ENCODE measurements at regions not wholly inside any gene's neighbourhood (a gene's known extent, or its start where the extent isn't known, plus 50 kb on each side); places are given as distances from the start of the nearest gene placed in this dataset.
"Not testable (repeated sequence)": the region's sequence is repeated elsewhere in the genome, so short reads cannot be mapped to it uniquely, and the experiment has no call there.

- in situ Hi-C loops (cut with HindIII; ENCODE audit: low sequenced_read_pairs) = no loop called here
- DNase-seq (ENCODE audit: low spot score) = no peak
These were observed 165.3 kb downstream of the FASLG start for GRCh38 chr1:172824209-172824608.

GRCh38 chr1:172826096-172826741, 167.3 kb downstream of the FASLG start:
- DNase-seq (ENCODE audit: low spot score) = peak; percentile 29

GRCh38 chr1:172827301-172827700, 168.4 kb downstream of the FASLG start:
- no peak for DNase-seq (ENCODE audit: low spot score)
- in situ Hi-C loops (cut with HindIII; ENCODE audit: low sequenced_read_pairs) = no loop called here

More at GRCh38 chr1:172826096-172826741, 167.3 kb downstream of the FASLG start:
- in situ Hi-C loops (cut with HindIII; ENCODE audit: low sequenced_read_pairs) = no loop called here

- in situ Hi-C loops (cut with HindIII; ENCODE audit: low sequenced_read_pairs) = no loop called here
- DNase-seq (ENCODE audit: low spot score) = no peak
These were observed 168.9 kb downstream of the FASLG start for GRCh38 chr1:172827841-172828240.

- in situ Hi-C loops (cut with HindIII; ENCODE audit: low sequenced_read_pairs) = no loop called here
- no peak for DNase-seq (ENCODE audit: low spot score)
These were observed 173.3 kb downstream of the FASLG start for GRCh38 chr1:172832006-172832725.

GRCh38 chr1:172833954-172834353, 175.1 kb downstream of the FASLG start:
- in situ Hi-C loops (cut with HindIII; ENCODE audit: low sequenced_read_pairs) = no loop called here
- DNase-seq (ENCODE audit: low spot score) = no peak

GRCh38 chr1:172834609-172835008, 175.7 kb downstream of the FASLG start:
- in situ Hi-C loops (cut with HindIII; ENCODE audit: low sequenced_read_pairs) = no loop called here
- DNase-seq (ENCODE audit: low spot score) = no peak

GRCh38 chr1:172835834-172836233, 176.9 kb downstream of the FASLG start:
- DNase-seq (ENCODE audit: low spot score) = no peak
- in situ Hi-C loops (cut with HindIII; ENCODE audit: low sequenced_read_pairs) = no loop called here

GRCh38 chr1:172837816-172838679, 179.1 kb downstream of the FASLG start:
- no peak for DNase-seq (ENCODE audit: low spot score)

GRCh38 chr1:172838680-172839313, 179.9 kb downstream of the FASLG start:
- no peak for DNase-seq (ENCODE audit: low spot score)
- in situ Hi-C loops (cut with HindIII; ENCODE audit: low sequenced_read_pairs) = no loop called here

More at GRCh38 chr1:172837816-172838679, 179.1 kb downstream of the FASLG start:
- in situ Hi-C loops (cut with HindIII; ENCODE audit: low sequenced_read_pairs) = no loop called here

GRCh38 chr1:172839639-172840038, 180.7 kb downstream of the FASLG start:
- DNase-seq (ENCODE audit: low spot score); in situ Hi-C loops (cut with HindIII; ENCODE audit: low sequenced_read_pairs): not testable (repeated sequence)

GRCh38 chr1:172843444-172843843, 184.5 kb downstream of the FASLG start:
- no peak for DNase-seq (ENCODE audit: low spot score)
- in situ Hi-C loops (cut with HindIII; ENCODE audit: low sequenced_read_pairs) = no loop called here

- DNase-seq (ENCODE audit: low spot score) = no peak
- in situ Hi-C loops (cut with HindIII; ENCODE audit: low sequenced_read_pairs) = no loop called here
These were observed 186.5 kb downstream of the FASLG start for GRCh38 chr1:172845371-172845770.

- DNase-seq (ENCODE audit: low spot score) = no peak
- in situ Hi-C loops (cut with HindIII; ENCODE audit: low sequenced_read_pairs) = no loop called here
These were observed 187.0 kb downstream of the FASLG start for GRCh38 chr1:172845865-172846264.

GRCh38 chr1:172847814-172848213, 188.9 kb downstream of the FASLG start:
- DNase-seq (ENCODE audit: low spot score); in situ Hi-C loops (cut with HindIII; ENCODE audit: low sequenced_read_pairs): not testable (repeated sequence)

- in situ Hi-C loops (cut with HindIII; ENCODE audit: low sequenced_read_pairs) = no loop called here
- DNase-seq (ENCODE audit: low spot score) = no peak
These were observed 190.8 kb downstream of the FASLG start for GRCh38 chr1:172849653-172850052.

- no peak for DNase-seq (ENCODE audit: low spot score)
- in situ Hi-C loops (cut with HindIII; ENCODE audit: low sequenced_read_pairs) = no loop called here
These were observed 192.2 kb downstream of the FASLG start for GRCh38 chr1:172851077-172851476.

GRCh38 chr1:172851856-172852255, 193.0 kb downstream of the FASLG start:
- in situ Hi-C loops (cut with HindIII; ENCODE audit: low sequenced_read_pairs) = no loop called here
- DNase-seq (ENCODE audit: low spot score) = no peak

- DNase-seq (ENCODE audit: low spot score); in situ Hi-C loops (cut with HindIII; ENCODE audit: low sequenced_read_pairs): not testable (repeated sequence)
These were observed 194.8 kb downstream of the TNFSF18 start for GRCh38 chr1:172855983-172856382.

Measured in G401 (cell line).